Activated T-cell treated with anti-CD3 and anti-CD28 coated beads, Interleukin-2, amount 50 U/mL, for 48 hours (primary cell): ENCODE measurements at regions not wholly inside any gene's neighbourhood (a gene's known extent, or its start where the extent isn't known, plus 50 kb on each side); places are given as distances from the start of the nearest gene placed in this dataset.

Source experiments
- DNase-seq, 2 experiments: peaks; one replicate each; pipeline ENCODE4 v3.0.0-alpha.2; 2020

- no peak for DNase-seq
Observed at GRCh38 chr2:236720974-236721540, 151.4 kb downstream of the ACKR3 start.

- DNase-seq: no peak
Observed at GRCh38 chr2:236724200-236724599, 154.6 kb downstream of the ACKR3 start.

- no peak for DNase-seq
Observed at GRCh38 chr2:236726701-236727450, 157.3 kb downstream of the ACKR3 start.

- no peak for DNase-seq
Observed at GRCh38 chr2:236728916-236729670, 159.5 kb downstream of the ACKR3 start.

GRCh38 chr2:236730393-236730792 is 160.8 kb downstream of the ACKR3 start:
- no peak for DNase-seq

GRCh38 chr2:236731767-236732580 is 162.3 kb downstream of the ACKR3 start:
- DNase-seq: no peak

- no peak for DNase-seq
Observed at GRCh38 chr2:236733156-236733555, 163.5 kb downstream of the ACKR3 start.

GRCh38 chr2:236735825-236736238 is 166.2 kb downstream of the ACKR3 start:
- DNase-seq: no peak

- no peak for DNase-seq
Observed at GRCh38 chr2:236738030-236738429, 168.4 kb downstream of the ACKR3 start.

- DNase-seq: no peak
Observed at GRCh38 chr2:236738896-236739295, 169.3 kb downstream of the ACKR3 start.

- no peak for DNase-seq
Observed at GRCh38 chr2:236739663-236740062, 170.0 kb downstream of the ACKR3 start.

GRCh38 chr2:236740506-236740905 is 170.9 kb downstream of the ACKR3 start:
- DNase-seq: no peak

- DNase-seq: no peak
Observed at GRCh38 chr2:236743039-236743920, 173.7 kb downstream of the ACKR3 start.

GRCh38 chr2:236743921-236744280 is 174.3 kb downstream of the ACKR3 start:
- DNase-seq: no peak

- DNase-seq: no peak
Observed at GRCh38 chr2:236744281-236744705, 174.7 kb downstream of the ACKR3 start.

- no peak for DNase-seq
Observed at GRCh38 chr2:236744716-236745115, 175.1 kb downstream of the ACKR3 start.

- DNase-seq: no peak
Observed at GRCh38 chr2:236745420-236746210, 176.0 kb downstream of the ACKR3 start.

GRCh38 chr2:236746833-236747232 is 177.2 kb downstream of the ACKR3 start:
- DNase-seq: no peak

GRCh38 chr2:236747426-236747825 is 177.8 kb downstream of the ACKR3 start:
- no peak for DNase-seq

- DNase-seq: no peak
Observed at GRCh38 chr2:236747925-236748324, 178.3 kb downstream of the ACKR3 start.

GRCh38 chr2:236748385-236748784 is 178.8 kb downstream of the ACKR3 start:
- no peak for DNase-seq
